OCI-LY7 (cell line): ENCODE measurements at regions not wholly inside any gene's neighbourhood (a gene's known extent, or its start where the extent isn't known, plus 50 kb on each side); places are given as distances from the start of the nearest gene placed in this dataset.

Experiments used
- CTCF ChIP-seq: fragments of 200-600 bp; sonication (generic); conservative IDR thresholded peaks from 2 replicates; pipeline ENCODE4 v1.5.1; 2014; ENCODE audit warnings: mild to moderate bottlenecking, antibody characterized with exemption, low read length, moderate library complexity, mixed read lengths
- EZH2phosphoT487 ChIP-seq: fragments of 200-600 bp; sonication (generic); IDR thresholded peaks from 2 replicates; pipeline ENCODE4 v1.6.1; 2018; ENCODE audit warnings: low read depth, borderline replicate concordance, mild to moderate bottlenecking, mixed run types, antibody characterized with exemption, low read length, moderate library complexity, mixed read lengths

- TF ChIP-seq CTCF (no peak), EZH2phosphoT487 (no peak)
These were observed 146.0 kb upstream of the AGR3 start for GRCh38 chr7:17027789-17028152.
